ENCODE measurements at regions not wholly inside any gene's neighbourhood (a gene's known extent, or its start where the extent isn't known, plus 50 kb on each side); places are given as distances from the start of the nearest gene placed in this dataset.
"Not testable (repeated sequence)": the region's sequence is repeated elsewhere in the genome, so short reads cannot be mapped to it uniquely, and the experiment has no call there.

DNA sequence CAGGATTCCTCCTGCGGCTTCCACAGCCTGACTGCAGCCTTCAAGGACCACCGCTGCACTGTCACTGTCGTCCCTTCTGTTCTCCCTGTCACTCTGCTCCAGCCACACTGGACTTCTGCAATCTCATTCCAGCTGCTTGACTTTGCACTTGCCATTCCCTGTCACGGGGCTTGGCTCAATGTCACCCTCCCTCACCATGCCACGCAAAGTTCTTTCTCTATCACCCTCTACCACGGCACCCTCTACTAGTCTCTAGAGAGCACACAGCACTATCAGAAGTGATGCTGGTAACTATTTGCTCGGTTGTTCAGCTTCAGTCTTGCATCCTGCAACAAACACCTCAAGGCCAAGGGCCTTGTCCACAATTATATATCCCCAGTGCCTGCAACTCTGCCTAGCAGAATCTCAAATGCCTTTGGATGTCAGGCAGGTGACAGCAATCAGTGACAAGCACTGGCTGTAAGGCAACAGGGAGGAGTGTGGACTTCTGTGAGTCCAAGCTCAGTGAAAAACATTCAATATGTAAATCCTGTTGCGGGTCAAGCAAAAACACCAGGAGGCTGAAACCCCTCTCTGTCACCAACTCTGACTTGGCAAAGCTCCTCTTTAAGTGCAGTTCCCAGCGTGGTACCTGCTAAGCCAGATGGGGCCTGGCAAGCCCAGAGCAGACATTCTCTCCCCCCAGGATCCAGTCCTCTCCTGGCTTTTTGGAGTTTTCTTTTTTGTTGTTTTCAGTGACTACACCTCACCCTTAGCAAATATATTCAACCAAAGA lies 259.9 kb downstream of the FGFR2 start:
- no peak for DNase-seq

DNA sequence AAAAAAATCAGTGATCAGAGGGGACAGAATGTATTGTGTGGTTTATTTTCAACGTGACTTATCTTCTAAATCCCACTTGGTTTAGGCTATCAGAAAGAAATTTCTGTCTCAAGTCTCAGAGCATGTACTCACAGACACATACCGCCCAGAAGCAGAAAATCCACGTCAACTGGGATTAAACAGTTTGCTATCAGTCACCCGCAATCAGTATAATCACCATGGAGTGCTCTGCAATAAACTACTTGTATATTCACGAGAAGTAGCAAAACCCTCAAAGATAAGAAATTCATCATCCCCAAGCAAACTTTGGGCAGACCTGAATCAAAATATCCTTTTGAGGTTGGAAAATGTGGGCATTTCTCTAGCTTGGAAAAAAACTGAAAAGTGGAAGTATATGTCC lies 259.1 kb downstream of the FGFR2 start:
- no peak for DNase-seq

DNA sequence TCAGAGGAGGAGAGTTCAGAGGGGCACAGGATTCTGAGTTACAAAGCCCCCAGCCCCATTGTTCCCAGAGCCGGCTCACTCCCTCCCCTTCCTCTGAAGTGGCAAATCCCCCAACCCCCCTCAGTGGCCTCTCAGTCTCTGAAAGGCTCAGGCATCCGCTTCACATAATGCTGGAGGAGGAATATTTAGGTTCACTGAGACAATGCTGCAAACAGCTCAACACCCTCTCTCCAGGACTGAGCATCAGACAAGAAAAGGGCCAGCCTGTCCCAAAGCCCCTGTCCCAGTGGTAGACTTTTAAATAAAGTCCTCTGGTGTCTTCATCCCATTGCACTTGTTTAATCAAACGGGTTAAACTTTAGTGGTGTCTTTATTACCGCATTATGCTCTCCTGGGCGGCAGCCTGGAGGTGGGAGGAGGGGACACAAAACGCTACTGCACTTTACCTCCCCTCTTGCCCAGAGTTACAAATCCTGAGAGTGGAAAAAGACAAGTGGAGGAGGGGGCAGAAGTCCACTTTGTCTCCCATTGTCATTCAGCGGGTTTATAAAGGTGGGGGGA lies 257.9 kb downstream of the FGFR2 start:
- no peak for DNase-seq

DNA sequence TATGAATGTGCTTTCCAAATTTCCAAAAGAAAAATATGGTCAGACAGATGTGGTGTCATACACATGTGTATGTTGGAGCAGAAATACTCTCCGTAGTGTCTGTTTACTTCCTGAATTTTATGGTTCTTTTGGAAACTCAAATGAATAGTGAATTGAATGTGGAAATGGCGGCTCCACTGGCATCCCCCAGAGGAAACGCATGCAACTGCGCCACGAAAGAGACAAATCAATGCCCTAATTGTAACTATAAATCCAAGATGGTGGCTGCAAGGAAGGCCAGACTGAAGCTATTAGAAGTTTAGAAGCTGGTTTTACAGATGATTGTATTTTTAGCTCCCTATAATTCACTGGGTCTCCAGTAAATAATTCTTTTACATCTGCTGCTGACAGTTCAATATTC lies 246.7 kb downstream of the FGFR2 start:
- no peak for DNase-seq

DNA sequence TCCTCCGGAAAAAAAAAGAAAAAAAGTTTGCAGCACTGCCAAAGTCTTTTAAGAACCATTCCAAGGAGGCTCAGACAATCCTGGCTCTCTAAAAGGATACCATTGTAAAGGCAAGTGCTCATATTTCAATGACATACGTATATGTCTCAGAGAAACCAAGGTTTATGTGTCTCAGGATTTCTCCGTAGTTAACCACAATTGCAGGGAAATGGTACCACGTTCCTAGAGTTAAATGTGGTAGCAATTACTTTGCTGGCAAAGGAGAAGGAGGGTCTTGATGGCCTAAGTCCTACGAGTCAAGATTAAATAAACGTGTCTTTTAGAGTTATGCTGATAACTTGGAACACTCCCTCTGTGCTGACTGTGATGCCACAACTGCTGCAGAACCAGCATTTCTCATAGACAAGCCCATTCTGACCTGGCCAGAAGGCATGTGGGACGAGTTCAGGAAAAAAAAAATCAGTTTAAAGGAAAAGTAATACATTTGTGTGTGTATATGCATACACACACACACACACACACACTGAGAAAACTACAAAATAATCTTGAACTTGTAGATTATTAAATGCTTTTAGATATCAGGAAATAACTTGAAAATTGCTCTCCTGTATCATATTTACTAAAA lies 245.9 kb downstream of the FGFR2 start:
- peak; percentile 18 for DNase-seq

DNA sequence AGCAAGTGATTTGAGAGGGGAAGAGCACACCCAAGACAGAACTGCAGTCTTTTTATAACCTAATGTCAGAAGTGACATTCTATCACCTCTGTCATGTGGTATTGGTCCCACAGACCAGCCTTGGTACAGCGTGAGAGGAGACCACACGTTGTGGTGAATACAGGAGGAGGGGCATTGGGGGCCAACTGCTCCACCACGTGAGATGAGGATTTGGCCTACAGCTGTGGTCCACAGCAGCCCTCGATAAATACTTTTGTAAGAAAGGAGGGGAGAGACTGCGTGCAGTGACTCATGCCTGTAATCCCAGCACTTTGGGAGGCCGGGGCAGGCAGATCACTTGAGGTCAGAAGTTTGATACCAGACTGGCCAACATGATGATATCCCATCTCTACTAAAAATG lies 243.1 kb downstream of the FGFR2 start:
- no peak for DNase-seq

DNA sequence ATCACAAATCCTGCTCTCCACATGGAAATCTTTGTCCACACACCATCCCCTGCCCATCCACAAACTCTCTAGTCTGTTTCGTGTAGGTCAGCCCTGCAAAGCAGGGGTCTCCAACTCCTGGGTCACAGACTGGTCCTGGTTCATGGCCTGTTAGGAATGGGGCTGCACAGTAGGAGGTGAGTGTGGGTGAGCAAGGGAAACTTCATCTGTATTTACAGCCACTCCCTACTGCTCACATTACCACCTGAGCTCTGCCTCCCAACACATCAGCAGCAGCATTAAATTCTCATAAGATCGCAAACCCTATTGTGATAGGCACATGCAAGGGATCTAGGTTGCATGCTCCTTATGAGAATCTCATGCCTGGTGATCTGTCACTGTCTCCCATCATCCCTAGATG lies 242.1 kb downstream of the FGFR2 start:
- DNase-seq: no peak

DNA sequence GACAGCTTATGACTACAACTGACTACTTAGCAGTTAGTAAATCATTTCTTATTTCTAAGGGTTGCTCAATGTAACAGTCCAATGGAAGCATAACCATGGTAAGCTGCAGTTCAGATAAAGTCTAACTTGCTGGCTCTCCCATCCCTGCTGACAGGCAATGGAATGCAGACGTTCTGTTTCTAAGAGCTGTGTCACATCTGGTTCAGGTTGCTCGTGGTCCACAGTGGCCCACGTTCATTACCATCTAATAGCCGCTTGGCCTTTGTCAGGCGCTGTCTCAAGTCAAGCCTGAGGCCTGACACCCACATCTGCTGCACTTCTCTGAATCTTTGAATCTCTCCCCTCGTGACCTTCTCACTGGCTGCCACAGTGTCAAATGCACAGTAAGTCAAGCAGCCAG lies 240.8 kb downstream of the FGFR2 start:
- no peak for DNase-seq

DNA sequence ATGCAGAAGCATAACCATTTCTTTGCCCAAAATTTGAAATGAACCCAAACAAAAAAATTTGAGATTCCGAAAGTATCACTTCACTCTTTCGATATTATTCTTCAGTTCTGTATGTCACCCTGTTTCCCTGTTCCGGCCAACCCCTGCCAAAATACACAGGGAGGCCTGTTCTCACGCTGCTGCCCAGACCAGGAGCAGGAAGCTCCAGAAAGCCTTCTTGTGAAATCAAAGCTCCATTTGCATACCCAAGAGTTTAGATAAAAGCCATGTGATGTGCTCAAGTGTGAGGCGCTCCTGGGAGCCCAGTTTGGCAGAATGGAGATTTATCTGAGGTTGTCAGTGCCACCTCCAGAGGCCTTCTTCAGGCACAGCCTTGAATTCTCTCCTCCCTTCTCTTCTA lies 236.2 kb downstream of the FGFR2 start:
- DNase-seq: no peak

DNA sequence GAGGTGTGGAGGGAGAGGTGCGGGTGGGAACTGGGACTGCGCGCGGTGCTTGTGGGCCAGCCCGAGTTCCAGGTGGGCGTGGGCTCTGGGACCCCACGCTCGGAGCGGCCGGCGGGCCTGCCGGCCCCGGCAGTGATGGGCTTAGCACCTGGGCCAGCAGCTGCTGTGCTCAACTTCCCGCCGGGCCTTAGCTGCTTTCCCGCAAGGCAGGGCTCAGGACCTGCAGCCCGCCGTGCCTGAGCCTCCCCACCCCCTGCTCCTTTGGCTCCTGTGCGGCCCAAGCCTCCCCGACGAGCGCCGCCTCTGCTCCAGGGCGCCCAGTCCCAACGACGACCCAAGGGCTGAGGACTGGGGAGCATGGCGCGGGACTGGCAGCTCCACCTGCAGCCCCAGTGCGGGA lies 232.7 kb downstream of the FGFR2 start:
- DNase-seq: no peak

DNA sequence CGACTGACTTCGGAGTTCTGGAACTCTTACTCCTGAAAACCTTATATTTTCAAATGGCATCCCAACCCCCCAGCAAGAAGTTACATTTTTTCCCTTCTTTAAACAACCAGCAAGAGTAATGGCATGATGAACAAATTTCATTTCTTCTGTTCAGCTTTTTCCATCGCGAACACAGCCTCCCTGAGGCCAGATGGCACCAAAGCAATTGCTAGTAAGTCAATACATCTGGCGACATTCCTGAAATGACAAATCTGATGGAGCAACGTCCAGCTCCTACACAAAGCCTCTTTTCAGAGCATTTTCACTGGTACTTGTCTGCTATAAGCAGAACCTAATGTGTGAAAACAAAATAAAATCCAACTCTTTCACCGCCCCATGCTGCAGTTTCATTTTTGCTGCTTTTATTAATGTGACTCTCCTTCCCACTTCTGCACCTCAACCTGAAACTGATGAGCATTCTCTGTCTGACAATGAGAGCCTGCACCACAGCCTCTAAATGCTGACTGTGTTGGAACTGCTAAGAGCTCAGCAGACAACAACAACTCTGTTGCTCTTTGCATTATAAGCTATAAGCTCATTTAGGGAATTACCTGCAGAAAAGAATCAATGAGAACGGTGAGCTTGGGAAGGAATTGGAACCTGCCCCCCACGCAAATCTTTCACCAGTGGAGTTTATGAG lies 229.8 kb downstream of the FGFR2 start:
- no peak for DNase-seq

DNA sequence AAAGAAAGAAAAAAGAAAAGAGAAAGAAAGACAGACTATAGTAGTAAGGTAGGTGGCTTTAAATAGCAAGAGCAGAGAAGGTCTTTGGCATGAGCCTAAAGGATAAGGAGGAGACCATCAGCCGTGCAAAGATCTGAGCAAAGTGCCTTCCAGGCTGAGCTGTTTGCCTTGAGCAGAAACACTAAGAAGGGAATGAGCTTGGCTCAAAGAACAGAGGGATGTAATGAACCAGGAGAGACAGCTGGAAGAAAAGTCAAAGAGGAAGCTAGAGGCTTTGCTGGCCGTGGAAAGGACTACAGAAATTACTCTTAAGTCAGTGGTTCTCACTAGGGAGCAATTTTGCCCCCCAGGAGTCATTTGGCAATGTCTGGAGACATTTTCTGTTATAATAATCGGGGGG lies 228.6 kb downstream of the FGFR2 start:
- DNase-seq: no peak

DNA sequence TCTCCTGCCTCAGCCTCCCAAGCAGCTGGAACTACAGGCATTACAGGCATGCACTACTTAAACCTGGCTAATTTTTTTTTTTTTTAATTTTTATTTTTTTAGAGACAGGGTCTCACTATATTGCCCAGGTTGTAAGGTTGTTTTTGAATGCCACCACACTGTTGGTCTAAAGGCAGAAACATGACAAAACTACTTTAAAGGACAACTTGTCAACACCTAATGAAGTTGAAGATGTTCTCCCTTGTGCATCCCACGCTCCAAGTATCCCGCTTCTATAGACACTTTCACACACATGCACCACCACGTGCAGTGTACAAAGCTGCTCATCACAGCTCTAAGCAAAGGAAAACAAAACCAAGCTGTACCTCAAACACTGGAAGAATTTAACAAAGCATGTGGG lies 226.4 kb downstream of the FGFR2 start:
- DNase-seq: no peak

DNA sequence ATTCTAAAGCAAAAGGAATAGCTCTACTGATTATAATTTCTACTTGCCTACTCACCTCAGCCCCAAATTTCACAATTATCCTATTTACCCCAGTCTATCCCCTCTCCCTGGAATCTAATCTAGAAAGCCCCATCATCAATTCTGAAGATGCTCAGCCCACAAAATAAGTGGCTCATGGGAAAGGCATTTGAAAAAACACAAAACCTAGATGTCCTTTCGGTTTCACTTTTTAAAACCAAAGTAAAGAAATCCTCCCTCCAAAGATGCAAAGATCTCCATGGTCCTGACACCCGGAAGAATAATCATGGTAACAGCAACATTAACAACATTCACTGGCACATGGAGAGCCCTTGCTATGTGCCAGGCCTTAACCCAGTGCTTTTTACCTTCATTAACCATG lies 224.8 kb downstream of the FGFR2 start:
- DNase-seq: no peak

DNA sequence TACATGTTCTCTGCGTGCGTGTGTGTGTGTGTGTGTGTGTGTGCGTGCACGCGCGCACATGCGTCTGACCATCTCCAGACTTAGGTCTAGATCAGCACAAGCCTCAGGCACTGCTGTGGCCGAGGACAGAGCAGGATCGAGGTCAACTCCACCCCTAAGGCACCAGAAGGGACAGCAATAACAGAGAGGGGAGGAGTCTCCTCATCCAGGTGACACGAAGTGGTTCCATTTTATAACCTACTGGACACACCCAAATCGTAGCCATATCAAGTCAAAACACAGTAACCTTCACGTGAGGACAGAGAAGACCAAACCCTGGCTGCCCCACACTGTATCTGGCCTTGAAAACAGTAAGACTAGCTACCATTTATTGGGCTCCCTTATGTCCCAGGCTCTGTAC lies 224.1 kb downstream of the FGFR2 start:
- DNase-seq: no peak

DNA sequence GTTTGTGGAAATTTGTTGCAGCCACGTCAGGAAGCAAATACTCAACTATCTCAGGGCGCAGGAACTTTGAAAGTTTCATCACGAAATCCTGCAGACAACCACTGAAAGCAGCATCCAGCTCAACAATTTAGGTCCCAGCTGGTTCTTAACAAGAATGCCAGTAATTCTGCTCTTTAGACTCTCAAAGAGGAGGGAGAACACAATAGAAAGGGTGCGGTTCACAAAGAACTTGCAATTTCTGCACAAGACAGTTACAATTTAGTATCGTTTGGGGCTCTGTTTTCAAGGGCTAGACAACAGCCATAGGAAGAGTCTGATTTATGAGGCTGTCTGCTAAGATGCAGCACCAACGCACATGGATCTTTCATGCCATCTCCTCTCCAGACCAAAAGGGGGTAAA lies 223.1 kb downstream of the FGFR2 start:
- no peak for DNase-seq

DNA sequence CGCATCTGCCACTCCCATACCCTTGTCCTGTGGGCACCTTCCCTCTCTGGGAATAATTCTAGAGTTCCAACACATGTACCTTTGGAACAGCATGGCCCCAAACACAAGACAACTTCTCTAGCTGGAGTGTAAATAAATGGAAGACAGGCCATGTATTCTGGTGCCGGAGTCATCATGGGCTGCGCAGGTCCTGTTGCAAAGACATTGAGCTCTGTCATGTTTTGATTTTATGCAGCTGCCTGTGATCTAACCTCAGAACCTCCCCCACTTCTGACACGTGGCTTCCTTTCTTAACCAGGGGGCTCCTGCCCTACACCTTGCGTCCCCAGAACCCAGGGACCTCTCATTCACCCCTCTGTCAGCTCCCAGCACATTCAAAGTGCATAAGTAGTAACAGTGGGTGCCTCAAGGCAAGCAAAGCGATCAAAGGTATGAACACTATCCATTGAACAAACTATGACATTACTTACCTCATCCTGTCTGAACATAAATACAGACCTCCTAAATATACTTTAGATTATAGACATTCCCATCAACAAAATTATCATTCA lies 219.9 kb downstream of the FGFR2 start:
- DNase-seq: no peak

DNA sequence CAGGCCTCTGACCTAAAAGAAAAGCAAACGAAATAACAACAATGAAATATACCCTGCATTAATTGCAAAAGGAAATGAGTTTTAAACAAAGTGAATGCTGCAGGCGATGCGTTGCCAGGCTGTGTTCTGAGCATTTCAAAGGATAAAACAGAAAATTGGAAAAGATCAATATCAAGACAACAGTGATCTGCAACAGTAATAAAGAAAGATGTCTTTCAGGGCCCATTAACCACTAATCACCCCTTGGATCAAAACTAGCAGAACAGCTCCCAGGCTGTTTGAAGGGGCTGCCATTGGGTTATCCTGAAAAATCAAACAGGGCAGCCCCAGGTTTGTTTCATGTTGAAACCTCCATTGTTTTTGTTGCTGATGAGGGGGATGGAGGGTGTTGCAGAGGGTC lies 219.2 kb downstream of the FGFR2 start:
- DNase-seq: no peak

DNA sequence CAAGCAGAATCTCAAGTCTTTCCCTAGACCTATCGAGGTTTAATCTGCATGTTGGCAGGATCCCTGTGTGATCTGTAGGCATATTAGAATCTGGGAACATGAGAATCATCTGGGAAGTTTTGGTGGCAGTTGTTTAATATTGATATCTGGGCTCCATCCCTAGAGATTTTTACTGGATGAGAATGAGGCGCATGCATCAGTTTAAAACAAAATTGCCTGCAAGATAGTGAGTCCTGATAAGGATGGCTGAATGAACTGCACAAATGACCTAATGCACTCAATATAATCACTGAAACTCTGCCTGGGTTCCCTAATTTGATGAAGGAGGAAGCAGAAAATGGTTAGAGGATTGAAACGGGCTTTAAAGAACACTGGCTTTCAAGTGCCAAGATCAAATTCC lies 218.0 kb downstream of the FGFR2 start:
- DNase-seq: no peak

DNA sequence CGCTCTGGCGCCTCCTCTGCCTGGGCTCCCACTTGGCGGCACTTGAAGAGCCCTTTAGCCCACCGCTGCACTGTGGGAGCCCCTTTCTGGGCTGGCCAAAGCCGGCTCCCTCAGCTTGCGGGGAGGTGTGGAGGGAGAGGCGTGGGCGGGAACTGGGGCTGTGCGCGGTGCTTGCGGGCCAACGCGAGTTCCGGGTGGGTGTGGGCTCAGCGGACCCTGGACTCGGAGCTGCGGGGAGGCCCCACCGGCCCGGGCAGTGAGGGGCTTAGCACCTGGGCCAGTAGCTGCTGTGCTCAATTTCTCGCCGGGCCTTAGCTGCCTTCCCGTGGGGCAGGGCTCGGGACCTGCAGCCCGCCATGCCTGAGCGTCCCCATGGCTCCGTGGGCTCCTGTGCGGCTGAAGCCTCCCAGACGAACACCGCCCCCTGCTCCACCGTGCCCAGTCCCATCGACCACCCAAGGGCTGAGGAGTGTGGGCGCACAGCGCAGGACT lies 216.2 kb downstream of the FGFR2 start:
- DNase-seq: not testable (repeated sequence)

DNA sequence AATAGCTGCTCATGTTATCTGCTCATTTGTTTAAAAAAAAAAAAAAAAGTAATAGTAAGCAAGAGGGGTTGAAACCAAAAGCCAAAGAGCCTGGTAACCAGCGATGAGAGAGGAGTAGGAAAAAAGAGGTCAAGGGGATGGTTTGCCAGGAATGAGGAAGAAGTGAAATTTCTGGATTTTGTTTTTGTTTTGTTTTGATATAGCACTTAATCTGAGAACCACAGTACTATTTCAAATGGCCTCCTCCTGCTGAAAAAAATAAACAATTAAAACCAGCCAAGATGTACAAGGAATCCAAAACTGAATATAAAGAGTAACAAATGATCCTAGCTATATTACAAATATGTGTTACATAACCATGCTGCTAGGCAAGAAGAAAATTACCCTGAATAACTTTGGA lies 213.1 kb downstream of the FGFR2 start:
- no peak for DNase-seq

DNA sequence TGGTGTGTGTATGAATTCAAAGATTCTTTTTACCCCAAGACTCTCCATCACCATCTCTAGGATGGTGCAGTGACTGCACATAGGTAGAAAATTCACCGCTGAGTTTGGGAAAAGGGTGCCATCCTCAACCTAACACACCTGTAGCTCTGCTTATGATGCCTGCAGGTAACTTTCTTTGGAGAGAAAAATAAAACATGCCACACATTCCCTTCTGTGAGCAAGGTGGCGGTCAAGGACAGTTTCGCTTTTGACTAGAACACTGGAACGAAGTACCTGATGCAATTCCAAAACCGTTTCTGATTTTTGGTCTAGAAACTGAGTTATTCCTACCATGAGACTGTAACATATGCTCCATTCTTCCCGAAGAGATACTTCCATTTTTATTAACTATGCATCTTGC lies 205.6 kb downstream of the FGFR2 start:
- DNase-seq: no peak

DNA sequence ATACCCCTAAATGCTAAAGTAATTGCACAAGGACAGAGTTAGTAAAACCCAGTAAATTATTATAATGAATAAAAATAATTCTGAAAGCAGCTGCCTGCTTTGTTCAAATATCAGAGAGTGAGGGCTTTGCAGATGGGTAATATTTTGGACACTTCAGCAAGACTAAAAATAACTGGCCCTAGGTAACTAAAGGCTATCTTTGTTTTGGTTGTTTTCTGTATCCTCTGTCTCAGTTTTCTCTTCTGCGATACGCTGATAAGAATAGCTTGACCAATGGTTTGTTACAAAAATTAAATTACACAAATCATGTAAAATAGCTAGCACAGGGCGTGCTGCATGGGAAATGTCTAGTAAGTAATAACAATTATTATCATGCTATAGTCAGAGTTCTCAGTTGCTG lies 204.7 kb downstream of the FGFR2 start:
- no peak for DNase-seq
